HG02885 (cell line): ENCODE measurements at regions not wholly inside any gene's neighbourhood (a gene's known extent, or its start where the extent isn't known, plus 50 kb on each side); places are given as distances from the start of the nearest gene placed in this dataset.

Experiments used
- ATAC-seq: cut with Tn5 transposase; IDR thresholded peaks from one replicate; pipeline ENCODE4 v1.9.1; 2021; ENCODE audit warnings: mild to moderate bottlenecking; ENCODE audit not compliant: unreplicated experiment, poor library complexity

DNA sequence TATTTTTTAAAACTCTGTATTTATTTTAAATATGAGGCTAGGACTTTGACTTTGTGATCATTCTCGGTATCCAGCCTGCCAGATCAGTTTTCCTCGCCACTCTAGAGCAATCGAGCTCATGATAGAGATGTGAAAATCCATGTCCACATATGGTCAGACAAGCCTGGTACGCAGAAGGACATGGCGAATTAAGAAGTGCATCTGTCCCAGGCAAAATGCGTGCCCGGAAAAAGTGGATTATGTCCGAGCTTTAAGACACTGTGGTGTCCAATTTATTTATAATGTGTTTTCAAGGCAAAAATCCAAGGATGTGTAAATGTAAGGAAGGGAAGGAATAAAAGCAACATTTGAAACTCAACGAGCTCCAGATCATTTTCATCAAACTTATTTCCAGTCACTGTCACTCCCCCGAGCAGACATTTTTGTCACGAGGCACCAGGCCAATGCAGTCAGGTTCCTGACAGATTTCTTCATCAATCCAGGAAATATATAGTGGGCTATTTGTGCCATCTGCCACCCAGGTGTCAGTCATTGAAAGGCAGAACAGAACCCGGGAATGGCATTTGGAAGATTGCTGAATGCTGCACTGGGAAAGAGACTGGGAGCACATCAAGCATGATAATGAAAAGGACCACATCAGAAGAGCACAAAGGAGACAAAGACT lies 825.7 kb downstream of the SQOR start:
- no peak for ATAC-seq

DNA sequence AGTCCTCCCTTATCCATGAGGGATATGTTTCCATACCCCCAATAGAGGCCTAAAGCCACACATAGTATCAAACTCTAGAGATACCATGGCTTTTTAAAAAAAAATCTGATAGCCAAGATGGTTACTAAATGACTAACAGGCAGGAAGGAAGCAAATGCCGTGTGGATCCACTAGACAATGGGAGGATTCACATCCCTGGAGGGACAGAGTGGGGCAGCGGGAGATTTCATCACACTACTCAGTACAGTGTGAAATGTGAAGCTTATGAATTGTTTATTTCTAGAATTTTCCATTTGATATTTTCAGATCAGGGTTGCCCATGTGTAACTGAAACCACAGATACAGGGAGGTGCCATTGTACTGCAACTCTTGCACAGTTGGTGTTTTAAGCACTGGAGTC lies 826.6 kb downstream of the SQOR start:
- no peak for ATAC-seq

DNA sequence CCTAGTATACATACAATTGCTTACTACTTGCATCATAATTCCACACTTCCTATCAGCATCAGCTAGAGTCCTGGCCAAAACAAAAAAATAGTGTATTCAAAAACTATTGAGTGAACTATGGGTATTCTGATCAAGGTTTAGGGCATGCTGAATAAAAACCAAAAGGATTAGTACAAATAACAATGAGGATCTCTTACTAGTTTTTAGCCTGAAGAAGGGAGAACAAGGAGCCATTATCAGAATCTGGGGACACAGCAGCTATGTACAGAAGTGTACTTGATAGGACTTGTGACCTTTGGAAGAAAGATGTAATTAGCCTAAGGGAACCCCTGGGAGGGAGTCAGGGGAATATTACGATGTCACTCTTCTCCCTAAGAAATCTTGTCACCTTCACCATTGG lies 832.2 kb downstream of the SQOR start:
- ATAC-seq: no peak

DNA sequence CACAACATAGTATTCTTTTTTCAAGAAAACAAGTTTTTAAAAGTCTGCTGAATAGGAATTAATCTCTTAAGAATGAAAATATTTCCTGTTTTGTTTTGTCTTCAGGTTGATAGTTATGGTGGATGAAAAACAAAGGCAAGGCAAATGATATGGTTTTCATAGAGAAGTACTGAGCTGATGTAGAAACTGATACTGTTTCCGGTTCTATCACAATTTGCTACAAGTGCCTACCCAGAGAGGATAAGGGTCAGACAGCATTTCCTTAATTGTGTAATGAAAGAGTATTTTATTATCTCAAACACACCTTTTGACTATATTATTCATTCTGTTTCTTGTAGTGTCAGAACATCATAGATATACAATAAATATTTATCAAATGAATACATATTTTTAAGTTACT lies 836.3 kb downstream of the SQOR start:
- ATAC-seq: no peak

DNA sequence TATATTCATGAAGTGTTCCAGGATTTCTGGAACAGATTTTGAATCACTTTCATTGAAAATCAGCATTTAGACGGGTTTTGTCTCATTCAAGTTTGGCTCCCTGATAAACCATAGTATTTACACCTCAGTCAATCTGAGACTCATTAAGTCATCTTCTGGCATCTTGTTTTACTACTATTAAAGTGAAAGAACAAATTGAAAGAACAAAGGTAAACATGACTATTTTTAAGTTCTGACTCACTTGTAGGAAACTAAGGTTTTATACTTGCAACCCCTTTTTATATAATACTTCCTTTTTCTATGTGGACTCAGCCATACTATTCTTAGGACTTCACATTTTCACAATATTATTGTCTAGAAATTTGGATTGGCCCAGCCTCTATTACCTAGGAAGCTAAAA lies 854.4 kb downstream of the SQOR start:
- no peak for ATAC-seq

DNA sequence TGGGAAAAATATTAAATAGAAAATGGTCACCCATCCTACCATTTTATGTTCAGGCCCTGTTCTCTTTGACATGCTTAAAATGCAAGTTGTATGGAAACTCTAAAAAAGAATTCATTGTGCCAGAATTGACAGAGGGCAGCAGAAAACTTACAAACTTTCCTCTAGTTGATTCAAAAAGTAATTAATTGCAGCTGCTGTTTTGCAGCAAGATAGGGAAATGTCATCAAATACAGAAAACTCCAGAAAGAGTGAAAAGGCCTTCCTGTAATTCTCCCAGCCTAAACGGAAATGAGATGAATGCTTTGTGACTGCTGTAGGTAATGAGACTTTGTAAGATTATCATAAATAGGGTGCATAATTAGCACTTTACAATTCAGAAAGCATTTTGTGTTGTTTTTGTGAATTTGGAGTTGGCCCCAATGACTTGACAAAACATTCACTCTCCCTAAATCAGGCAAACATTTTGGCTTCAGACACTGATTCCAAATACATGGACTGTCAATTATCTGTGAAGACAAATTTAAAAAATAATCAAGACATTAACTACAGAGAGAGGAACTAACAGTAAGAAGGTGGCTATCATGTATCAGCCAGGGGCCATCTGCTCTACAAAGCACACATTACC lies 861.8 kb downstream of the SQOR start:
- ATAC-seq: no peak

DNA sequence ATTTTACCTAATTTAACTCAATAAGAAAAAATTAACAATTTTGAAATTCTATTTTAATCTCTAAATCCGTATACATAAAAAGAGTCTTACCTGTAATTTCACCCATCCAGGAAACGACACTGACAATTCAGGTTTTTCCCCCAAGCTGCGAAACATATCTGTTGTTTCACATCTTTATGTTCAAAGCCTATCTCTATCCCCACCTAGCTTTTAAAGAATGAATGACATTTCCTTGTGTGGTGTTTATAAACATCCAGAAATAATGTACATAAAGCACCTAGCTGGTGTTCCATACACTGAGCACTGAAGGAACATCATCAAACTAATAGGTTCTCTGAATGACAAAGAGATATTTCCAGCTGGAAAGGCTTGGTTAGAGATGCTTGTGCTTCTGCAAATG lies 867.8 kb downstream of the SQOR start:
- ATAC-seq: no peak

DNA sequence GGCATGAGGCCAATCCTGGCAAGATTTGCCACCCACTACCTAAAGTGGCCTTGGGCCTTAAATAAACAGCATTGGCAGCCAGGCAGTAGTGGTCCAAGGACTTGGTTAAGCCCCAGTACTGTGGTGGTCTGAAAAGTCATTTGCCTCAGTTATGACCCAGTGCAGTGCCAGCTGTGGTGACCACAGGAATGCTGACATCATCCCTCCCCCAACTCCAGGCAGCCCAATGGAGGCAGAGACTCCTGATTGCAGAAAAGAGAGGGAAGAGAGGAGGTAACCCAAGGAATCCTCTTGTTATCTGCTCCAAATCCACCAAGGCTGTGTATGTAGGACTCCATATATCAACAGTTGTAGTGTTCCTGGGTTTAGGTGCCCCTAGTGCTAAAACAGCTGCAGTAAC lies 883.6 kb downstream of the SQOR start:
- ATAC-seq: no peak

DNA sequence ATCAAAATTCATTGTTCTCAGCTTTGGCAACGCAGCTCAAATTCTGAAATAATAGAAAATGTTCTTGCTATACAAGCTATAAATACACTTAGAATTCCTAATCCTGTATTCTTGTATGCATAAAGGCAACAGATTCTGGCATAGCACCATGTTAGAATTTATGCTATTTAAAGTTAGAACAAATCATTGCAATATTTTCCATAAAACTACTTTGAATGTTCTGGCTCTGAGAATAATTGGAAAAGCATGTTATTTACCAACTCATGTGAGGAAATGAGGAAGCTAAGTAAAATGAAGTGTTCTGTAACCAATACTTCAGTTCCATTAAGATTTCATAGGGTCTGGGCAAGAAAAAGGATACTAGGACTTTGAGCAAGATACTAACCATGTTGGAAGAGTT lies 888.9 kb downstream of the SQOR start:
- no peak for ATAC-seq

DNA sequence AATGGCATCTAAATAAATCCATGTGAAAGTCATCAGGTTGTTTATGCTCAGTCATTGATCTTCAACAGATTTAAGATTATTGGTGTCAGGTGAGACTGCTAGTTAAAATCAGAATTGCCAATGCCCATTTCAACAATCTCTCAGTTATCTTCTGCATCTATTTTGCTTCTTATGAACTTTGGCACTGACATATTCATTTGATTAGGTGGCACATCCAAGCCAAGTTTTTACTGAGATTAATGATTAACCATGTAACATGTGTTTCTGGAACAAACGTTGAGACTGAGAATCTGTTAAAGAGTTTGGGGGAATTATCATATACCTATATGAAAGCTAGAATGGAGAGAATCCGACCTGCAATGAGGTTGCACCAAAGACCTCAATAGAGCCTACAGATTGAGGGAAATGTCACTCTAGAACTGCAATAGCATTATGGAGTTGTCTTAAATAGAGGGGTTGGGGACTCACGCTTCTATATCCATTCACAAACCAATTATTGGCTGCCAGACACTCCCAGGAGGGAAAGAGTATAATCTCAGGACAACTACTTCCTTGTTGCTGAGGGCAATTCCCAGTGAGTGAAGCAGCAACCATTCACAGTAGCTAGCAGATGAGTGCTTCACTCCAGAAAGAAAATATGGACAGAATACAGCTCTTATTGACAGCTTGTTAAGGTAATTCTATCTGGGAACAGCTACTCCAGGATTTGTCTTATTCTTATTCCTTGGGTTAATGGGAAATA lies 891.3 kb downstream of the SQOR start:
- ATAC-seq: no peak

DNA sequence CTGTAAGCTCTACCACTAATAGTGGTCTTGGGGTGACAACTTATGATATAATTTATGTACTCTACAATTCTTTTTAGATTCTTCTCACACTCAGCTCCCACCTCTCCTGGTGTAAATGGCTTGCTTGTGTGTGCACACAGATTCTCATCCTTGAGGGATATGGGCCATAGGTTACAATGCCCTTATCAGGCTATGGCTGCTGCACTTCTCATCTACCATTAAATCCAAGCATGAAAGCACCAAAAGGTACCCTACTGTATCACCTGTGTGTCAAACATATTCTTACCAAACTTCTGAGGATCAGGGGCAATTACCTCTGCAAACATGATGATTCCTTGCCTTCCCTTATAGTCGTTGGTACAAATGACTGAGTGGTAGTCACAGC lies 891.9 kb downstream of the SQOR start:
- ATAC-seq: no peak

DNA sequence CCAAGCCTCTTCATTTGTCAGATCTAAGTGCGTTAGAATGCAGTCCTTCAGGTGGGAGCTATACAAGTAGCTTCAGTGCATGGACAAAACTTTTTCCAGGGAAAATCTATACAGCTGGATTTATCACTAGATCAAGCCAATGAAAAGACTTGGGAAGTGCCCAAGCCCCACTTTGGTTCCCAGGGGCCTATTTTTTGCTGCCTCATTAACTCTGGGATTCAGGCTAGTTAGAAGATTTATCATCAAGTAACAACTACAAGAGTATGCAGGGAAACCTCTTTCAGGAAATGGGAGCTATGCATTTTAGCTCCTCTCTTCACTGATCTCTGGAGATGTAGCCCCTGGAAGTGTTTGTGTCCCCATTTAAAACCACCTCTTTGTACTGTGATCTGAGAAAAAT lies 908.8 kb downstream of the SQOR start:
- no peak for ATAC-seq

DNA sequence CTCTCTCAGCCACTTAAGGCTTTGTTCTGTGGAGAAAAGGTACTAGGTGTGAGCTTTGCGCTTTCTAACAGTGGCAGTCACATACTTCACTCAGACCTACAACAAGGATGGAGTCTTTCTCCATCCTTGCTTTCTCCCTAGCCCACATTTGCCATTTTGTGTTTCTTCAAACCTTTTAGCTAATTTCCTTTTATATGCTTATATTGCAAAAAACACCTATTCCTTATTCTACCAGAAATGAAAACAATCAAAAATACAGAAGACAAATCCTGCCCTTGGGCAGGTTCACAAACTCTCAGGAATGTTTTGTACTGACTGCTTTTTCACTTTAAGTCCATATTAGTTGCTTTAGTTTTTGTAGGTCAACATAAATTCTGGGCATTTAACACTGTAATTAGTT lies 914.2 kb downstream of the SQOR start:
- ATAC-seq: no peak

DNA sequence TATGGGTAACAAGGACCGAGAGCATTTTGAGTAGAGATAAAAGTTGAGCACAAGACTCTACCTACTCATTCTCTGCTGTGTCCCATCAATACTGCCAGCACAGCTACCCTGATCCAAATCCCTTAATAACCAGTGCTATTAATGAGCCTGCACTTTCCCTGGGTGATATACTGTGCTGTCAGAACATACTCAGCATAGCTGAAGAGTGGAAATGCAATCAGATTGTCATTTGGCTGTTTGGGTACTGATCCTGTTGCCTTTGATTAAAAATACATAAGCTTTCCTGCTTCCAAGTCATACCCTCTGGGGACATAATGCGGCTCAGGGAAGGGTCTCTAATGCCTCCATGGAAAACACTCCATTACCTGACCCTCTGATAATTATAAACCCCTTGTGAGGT lies 917.5 kb downstream of the SQOR start:
- no peak for ATAC-seq

DNA sequence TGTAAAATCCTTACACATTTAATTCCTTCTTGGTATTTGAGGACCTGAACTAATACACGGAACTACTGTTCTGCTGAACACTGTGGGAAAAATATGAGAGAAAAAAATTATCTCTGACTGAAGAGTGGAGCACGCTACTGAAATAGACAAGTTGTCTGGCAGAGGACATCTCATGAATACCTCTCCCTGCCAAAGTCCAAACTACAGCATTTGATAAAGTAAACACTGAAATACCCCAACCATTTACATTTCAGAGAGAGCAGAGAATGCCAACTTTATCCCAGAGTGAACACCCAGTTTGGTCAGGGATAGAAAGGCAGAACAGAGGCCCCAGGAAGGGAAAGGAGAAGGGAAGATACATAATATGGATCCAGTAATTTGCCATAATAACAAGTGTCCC lies 920.7 kb downstream of the SQOR start:
- ATAC-seq: no peak

DNA sequence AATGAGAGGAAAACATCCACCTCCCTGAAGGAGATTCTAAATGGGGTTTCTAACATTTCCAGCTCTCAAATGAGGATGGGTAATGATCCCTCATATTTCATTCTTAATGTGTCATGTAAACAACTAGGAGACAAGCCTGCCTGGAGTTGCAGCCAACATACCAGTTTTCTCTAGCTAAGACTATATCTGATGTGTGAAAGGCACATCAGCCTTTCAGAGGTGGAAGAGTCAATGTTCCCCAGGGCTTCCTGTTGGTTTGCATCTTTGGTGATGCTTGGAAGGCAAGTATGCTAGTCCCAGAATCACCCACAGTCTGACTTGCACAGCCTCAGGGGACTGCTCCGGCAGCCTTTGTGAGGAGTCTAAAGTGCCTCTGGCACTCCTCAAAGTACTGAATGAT lies 921.2 kb downstream of the SQOR start:
- ATAC-seq: no peak

DNA sequence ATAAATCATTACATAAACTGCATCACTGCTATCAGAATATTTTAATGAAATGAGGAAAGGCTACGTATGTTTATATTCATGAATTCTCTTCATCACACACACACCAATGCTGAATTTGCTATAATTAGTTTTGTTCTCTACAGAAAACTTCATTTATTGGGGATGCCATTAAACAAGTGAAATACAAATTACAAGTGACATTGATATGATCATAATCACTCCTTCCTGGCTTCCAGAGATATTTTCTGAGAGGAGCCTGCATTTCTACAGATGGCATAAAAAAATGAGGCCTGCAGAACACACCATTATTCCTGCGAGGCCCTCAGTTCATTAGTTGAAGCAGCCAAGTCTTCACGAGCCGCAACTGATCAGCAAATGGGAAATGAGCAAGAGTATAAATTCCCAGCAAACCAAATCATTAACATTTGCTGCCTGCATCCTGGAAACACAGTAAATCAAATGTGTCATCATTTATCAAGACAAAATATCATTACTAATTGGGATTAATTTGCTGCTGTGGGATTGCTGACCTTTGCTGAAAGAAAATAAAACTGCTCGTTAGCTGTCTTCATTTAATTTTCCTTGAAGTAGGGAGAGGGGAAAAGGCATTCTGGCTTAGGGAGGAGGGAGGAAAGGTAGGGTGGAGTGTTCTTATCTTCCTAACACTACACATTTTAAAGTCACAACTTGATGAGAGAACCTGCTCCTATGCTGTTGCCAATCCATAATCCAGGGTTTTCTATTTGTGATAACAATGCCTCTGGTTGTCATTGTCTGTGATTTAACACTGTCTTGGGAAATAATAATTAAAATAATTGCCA lies 921.9 kb downstream of the SQOR start:
- ATAC-seq: no peak

DNA sequence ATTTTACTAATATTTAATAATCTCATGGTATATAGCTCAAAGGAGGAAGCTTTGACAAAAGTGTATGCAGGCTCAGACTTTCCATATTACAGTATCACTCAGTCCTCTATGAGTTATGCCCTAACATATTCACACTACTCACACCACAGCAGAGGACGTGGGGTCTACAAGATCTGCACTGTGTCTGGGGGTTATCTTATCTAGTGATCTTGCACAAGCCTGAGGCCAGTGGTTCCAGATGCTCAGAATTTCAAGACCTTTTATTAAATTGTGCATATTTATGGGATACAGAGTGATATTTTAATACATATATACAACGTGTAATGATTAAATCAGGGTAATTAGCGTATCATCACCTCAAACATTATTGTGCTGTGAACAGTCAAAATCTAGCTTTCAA lies 933.1 kb downstream of the SQOR start:
- ATAC-seq: no peak

DNA sequence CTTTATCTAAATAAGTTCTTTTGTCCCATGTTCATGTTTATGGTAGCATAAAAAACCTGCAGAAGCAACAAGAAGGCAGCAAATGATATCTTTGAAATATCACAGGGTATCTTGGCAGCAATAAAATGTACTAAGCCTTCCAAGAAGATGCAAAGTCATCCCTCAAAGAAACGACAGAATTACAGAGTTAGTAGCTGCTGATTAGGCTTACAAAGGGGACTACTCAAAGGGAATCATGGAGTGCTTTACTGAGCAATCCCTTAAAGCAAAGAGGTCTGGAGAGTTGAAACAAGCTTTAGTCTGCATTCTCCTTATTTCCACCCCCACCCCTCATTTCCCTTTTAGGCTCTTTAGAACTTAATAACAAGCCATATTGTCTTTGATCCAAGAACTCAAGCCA lies 935.0 kb downstream of the SQOR start:
- ATAC-seq: no peak

DNA sequence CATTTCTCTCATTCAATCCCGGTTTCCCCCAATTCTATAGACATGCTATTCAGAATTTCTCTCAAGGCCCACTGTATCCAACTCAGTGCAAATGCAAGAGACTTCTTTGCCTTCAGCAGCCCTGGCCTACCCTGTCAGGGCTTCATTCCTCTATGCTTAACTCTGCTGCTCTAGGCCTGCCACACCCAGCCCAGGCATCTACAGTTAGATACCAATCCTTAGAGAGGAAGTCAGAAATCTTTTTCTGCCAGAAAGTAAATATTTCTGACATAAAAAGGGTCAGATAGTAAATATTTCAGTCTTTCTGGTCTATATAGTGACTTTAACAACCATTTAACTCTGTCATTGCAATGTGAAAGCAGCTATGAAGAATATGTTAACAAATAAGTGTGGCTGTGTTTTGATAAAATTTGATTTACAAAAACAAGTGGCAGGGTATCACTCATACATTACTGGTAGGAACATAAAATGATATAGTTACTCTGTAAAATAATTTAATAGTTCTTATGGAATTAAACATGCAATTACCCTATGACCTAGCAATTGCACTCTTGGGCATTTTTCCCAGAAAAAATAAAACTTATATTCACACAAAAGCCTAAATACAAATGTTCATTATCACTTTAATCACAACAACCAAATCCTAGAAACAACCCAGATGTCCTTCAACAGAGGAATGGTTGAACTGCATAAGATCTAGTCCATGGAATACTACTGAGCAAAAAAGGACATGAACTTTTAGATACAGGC lies 942.0 kb downstream of the SQOR start:
- ATAC-seq: no peak
